HFF-Myc (cell line): ENCODE measurements at regions not wholly inside any gene's neighbourhood (a gene's known extent, or its start where the extent isn't known, plus 50 kb on each side); places are given as distances from the start of the nearest gene placed in this dataset.
"Not testable (repeated sequence)": the region's sequence is repeated elsewhere in the genome, so short reads cannot be mapped to it uniquely, and the experiment has no call there.

Experiments used
- DNase-seq: peaks from one replicate; pipeline ENCODE4 v3.0.0-alpha.2; 2011; ENCODE audit warnings: low read depth; ENCODE audit errors: extremely low read depth
- H3K4me3 ChIP-seq: replicated peaks from 2 replicates; pipeline ENCODE4 v1.5.1; 2011; ENCODE audit warnings: low read depth, mild to moderate bottlenecking, control low read depth, low read length
- TF ChIP-seq, protein P1 (sequence below): IDR thresholded peaks from 2 replicates; pipeline ENCODE4 v1.5.1; 2012; ENCODE audit warnings: mild to moderate bottlenecking, low read depth, low read length, control low read depth; ENCODE audit errors: missing control alignments

DNA sequence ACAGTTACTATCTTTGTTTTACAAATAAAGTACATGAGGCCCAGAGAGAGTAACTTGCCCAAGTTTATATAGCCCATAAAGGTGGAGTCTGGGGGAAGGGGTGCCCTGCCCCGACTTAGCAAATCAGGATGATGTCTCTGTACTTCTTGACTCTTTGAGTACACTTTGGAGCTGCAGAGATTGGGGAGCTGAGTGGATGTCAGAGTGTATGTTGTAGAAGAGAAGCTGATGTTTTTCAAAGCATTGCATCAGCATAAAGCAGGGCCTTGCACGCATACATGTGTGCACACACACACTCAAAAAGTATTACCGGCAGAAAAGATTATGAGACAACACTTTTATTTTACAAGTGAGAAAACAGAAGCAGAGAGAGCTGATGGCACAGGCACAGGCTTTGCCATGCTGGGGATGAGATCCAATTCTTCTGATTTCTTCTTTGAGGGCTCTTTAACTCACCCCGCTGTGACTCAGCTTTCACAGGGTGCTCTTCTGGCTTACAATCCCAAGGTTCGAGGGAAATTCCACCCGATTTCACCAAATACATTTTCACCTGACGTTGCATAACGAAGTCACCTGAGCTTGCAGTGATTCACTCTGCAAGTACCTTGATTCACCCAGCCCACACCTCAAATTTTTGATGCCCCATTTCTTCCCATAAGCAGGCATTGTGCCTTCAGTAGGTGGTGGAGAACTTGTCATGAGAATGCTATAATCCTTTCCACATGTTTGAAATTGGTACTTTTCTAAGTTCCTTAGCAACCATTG is 292.8 kb upstream of the BOD1L1 start:
- TF ChIP-seq, protein P1, sequence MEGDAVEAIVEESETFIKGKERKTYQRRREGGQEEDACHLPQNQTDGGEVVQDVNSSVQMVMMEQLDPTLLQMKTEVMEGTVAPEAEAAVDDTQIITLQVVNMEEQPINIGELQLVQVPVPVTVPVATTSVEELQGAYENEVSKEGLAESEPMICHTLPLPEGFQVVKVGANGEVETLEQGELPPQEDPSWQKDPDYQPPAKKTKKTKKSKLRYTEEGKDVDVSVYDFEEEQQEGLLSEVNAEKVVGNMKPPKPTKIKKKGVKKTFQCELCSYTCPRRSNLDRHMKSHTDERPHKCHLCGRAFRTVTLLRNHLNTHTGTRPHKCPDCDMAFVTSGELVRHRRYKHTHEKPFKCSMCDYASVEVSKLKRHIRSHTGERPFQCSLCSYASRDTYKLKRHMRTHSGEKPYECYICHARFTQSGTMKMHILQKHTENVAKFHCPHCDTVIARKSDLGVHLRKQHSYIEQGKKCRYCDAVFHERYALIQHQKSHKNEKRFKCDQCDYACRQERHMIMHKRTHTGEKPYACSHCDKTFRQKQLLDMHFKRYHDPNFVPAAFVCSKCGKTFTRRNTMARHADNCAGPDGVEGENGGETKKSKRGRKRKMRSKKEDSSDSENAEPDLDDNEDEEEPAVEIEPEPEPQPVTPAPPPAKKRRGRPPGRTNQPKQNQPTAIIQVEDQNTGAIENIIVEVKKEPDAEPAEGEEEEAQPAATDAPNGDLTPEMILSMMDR = no peak
- DNase-seq = no peak

DNA sequence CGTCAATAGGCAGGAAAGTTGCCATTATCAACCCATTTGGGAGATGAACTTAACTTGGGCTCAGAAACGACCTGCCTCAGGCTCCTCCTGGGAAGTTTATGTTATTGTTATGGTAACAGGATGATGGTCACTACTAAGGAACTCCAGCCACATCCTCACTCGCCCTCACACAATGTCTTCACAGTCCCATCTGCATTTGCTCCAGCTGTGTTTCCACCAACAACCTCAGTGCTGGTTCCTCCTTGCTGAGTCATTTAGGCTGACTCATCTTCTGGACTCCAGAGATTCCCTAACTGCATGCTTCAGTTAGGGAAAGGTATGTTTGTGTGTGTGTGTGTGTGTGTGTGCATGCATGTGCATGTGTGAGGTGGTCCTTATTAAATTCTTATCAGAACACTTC is 293.4 kb upstream of the BOD1L1 start:
- peak; percentile 100 for DNase-seq
- no peak overlapping the region for H3K4me3 ChIP-seq
- TF ChIP-seq, protein P1 = no peak

More for the DNA sequence above, 292.8 kb upstream of the BOD1L1 start:
- no peak overlapping the region for H3K4me3 ChIP-seq

DNA sequence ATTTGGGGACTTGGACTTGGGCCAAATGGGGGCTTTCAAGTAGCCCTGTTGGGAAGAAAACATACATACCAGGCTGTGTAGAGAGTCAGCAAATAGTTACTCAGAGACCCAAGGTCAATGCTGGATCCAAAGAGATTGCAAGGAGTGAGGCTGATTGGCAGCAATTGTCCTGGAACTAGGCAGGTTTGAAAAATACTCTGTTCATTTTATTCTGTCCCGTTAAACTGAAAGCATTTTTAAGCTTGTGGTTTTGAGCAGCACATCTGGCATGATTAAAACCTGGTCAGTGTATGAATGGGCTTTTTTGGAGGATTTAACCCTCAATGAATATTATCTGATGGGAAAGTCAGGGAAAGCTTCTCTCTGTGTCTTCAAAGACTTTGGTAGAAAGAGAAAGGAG is 294.3 kb upstream of the BOD1L1 start:
- no peak overlapping the region for H3K4me3 ChIP-seq
- DNase-seq = peak; percentile 52
- TF ChIP-seq, protein P1 = no peak

DNA sequence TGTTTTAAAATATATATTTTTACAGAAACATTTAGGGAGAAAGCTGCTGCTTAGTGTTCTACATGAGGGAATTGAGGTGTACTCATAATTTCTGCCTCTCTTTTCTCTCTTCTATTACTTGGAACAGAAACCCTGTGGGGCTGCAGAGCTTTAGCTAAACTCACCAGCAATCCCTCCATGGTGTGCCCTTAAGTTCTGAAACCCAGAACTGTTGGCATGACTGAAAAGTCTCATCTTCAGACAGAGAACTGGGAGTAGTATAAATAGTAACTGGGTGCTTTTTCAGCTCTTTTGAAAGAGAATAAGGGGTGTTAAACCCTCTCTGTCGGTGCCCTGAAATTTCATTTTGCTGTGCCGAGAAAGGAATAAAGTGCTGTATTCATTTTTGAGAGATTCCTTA is 294.9 kb upstream of the BOD1L1 start:
- DNase-seq = no peak
- TF ChIP-seq, protein P1 = no peak
- H3K4me3 ChIP-seq = no peak overlapping the region

DNA sequence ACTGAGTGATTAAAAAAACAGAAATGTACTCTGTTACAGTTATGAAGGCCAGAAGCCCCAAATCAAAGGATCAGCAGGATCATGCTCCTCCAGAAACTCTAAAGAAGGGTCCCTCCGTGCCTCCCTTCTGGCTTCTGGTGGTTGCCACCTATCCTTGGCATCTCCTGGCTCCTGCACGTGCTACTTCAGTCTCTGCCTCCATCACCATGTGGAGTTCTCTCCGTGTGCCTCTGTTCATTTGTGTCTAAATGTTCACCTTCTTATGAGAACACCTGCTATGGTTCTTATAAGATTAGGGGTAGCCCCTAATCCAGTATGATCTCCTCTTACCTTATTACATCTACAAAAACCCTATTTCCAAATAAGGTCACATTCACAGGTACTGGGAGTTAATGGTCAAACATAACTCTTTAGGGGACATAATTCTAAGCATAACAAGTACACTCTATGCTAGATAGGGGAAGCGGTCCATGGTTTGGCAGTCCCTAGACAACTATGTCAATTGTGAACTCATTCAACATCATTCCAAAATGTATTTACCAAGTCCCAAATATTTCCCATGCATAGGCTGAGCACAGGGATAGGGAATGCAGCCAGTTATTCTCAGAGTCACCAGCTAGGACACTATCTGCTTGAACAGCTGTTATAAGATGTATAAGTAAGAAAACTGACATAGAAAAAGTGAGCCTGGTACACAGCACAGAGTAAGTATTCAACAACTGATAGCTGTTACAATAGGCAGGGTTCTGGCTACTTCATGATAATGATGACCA is 295.5 kb upstream of the BOD1L1 start:
- no peak overlapping the region for H3K4me3 ChIP-seq
- DNase-seq = no peak
- TF ChIP-seq, protein P1 = no peak

DNA sequence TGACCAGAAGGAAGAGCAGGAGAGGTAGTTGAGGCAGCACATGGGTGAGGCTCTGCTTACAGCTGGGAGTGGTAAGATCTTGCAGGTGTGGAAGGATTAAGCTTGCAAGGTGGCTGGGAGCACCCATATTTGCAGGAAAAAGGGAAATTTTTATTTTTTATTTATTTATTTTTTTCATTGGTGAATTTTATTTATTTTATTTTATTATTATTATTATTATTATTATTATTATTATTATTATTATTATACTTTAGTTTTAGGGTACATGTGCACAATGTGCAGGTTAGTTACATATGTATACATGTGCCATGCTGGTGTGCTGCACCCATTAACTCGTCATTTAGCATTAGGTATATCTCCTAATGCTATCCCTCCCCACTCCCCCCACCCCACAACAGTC is 297.4 kb upstream of the BOD1L1 start:
- not testable (repeated sequence) for DNase-seq

DNA sequence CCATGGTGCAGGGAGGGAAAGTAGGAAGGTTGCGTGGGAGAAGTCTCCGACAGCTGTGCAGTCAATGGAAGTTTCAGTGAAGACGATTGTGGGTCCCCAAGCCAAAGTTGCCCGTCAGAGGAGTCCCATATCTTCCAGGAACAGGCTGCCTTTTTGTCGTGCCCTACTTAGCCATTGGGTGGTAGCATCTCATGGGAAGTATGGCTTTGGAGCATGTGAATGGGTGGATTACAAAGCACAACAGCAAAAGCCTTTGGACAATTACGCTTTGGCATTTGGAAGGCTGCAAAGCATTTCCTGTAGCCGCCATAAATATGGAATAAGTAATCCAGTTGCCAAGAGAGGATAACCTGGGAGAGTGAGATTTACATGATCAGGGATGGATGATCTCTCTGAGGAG is 300.7 kb upstream of the BOD1L1 start:
- DNase-seq = no peak
- no peak overlapping the region for H3K4me3 ChIP-seq
- TF ChIP-seq, protein P1 = no peak

More for the DNA sequence above, 297.4 kb upstream of the BOD1L1 start:
- not testable (repeated sequence) for H3K4me3 ChIP-seq
